ENCODE measurements at regions not wholly inside any gene's neighbourhood (a gene's known extent, or its start where the extent isn't known, plus 50 kb on each side); places are given as distances from the start of the nearest gene placed in this dataset.

GRCh38 chr10:4063717-4064116, 278.7 kb upstream of the KLF6 start:
- no peak for TF ChIP-seq EZH2 (IDR thresholded peaks at IDR 0.05; ENCODE audit: insufficient read depth, poor library complexity, severe bottlenecking)
- no peak for TF ChIP-seq EZH2phosphoT487 (IDR thresholded peaks at IDR 0.05; ENCODE audit: insufficient read depth, low read depth)
